Naive thymus-derived CD4-positive, alpha-beta T cell (primary cell): ENCODE measurements at regions not wholly inside any gene's neighbourhood (a gene's known extent, or its start where the extent isn't known, plus 50 kb on each side); places are given as distances from the start of the nearest gene placed in this dataset.

Experiments used
- ATAC-seq: fragments of 150-1000 bp; cut with Tn5 transposase; 2 replicates; pipeline ENCODE4 v1.10.0; 2021; ENCODE audit warnings: mild to moderate bottlenecking, moderate library complexity
- CTCF ChIA-PET: fragments of 350-600 bp; sonication (Branson Sonifier 250); formaldehyde crosslinking; loops from one replicate; lab custom pipeline; 2021; ENCODE audit warnings: antibody characterized with exemption; lab: Charles Lee
- POLR2A ChIA-PET: fragments of 350-600 bp; sonication (Branson Sonifier 250); formaldehyde crosslinking; loops from one replicate; lab custom pipeline; 2021; ENCODE audit warnings: antibody characterized with exemption, inconsistent platforms; lab: Charles Lee
- DNase-seq, 9 donors: peaks; one replicate each; pipeline versions ENCODE4 v3.0.0 to v3.0.0-alpha.2; 2020 to 2022; ENCODE audit warnings: mixed read lengths in 1 of 9
- H3K27ac ChIP-seq: one replicate; pipeline ENCODE4 v1.7.0; 2013; ENCODE audit warnings: mild to moderate bottlenecking, low read depth, low read length, moderate library complexity
- H3K27me3 ChIP-seq, 2 donors: one replicate each; pipeline ENCODE4 v1.7.0; 2013; ENCODE audit warnings: low read length in 2 of 2, mild to moderate bottlenecking in 2 of 2, moderate library complexity in 2 of 2; ENCODE audit not compliant: control insufficient read depth in 2 of 2, insufficient read depth in 2 of 2
- H3K36me3 ChIP-seq, 3 experiments: 1 replicate in 2 of 3; 2 replicates in 1 of 3; pipeline ENCODE4 v1.7.0; 2013; ENCODE audit warnings: low read length in 3 of 3, mild to moderate bottlenecking in 3 of 3, moderate library complexity in 1 of 3; ENCODE audit not compliant: insufficient read depth in 3 of 3, control insufficient read depth in 2 of 3
- H3K4me1 ChIP-seq, 2 donors: one replicate each; pipeline ENCODE4 v1.7.0; 2013; ENCODE audit warnings: low read length in 2 of 2, mild to moderate bottlenecking in 2 of 2, moderate library complexity in 1 of 2; ENCODE audit not compliant: control insufficient read depth in 2 of 2, insufficient read depth in 2 of 2
- H3K4me3 ChIP-seq: 2 replicates; pipeline ENCODE4 v1.7.0; 2013; ENCODE audit warnings: mild to moderate bottlenecking, low read length
- H3K9me3 ChIP-seq, 3 experiments: 1 replicate in 2 of 3; 2 replicates in 1 of 3; pipeline ENCODE4 v1.7.0; 2013; ENCODE audit warnings: low read length in 3 of 3; ENCODE audit not compliant: control insufficient read depth in 2 of 3
- H3K27ac Mint-ChIP-seq, 9 donors: one replicate each; pipeline ENCODE4 v1.8.0; 2020 to 2022; ENCODE audit warnings: mixed read lengths in 9 of 9, mild to moderate bottlenecking in 8 of 9, moderate library complexity in 5 of 9, inconsistent platforms in 2 of 9
- H3K27me3 Mint-ChIP-seq, 5 donors: one replicate each; pipeline ENCODE4 v1.8.0; 2021 to 2022; ENCODE audit warnings: mixed read lengths in 5 of 5, mild to moderate bottlenecking in 1 of 5
- H3K36me3 Mint-ChIP-seq, 5 donors: one replicate each; pipeline ENCODE4 v1.8.0; 2020 to 2022; ENCODE audit warnings: mixed read lengths in 5 of 5, mild to moderate bottlenecking in 3 of 5, inconsistent platforms in 1 of 5
- H3K4me1 Mint-ChIP-seq, 7 donors: one replicate each; pipeline ENCODE4 v1.8.0; 2020 to 2022; ENCODE audit warnings: mixed read lengths in 7 of 7, mild to moderate bottlenecking in 3 of 7, inconsistent platforms in 1 of 7
- H3K4me3 Mint-ChIP-seq, 10 donors: one replicate each; pipeline ENCODE4 v1.8.0; 2020 to 2022; ENCODE audit warnings: mild to moderate bottlenecking in 10 of 10, mixed read lengths in 10 of 10, moderate library complexity in 6 of 10, inconsistent platforms in 2 of 10
- H3K9me3 Mint-ChIP-seq, 11 donors: one replicate each; pipeline ENCODE4 v1.8.0; 2020 to 2022; ENCODE audit warnings: mixed read lengths in 11 of 11, mild to moderate bottlenecking in 4 of 11, inconsistent platforms in 1 of 11, moderate library complexity in 1 of 11
- intact Hi-C, 2 donors: fragments of 100-400 bp; cut with micrococcal nuclease; formaldehyde crosslinking; loops; one replicate each; pipeline ENCODE4 v1.15.1; 2023

DNA sequence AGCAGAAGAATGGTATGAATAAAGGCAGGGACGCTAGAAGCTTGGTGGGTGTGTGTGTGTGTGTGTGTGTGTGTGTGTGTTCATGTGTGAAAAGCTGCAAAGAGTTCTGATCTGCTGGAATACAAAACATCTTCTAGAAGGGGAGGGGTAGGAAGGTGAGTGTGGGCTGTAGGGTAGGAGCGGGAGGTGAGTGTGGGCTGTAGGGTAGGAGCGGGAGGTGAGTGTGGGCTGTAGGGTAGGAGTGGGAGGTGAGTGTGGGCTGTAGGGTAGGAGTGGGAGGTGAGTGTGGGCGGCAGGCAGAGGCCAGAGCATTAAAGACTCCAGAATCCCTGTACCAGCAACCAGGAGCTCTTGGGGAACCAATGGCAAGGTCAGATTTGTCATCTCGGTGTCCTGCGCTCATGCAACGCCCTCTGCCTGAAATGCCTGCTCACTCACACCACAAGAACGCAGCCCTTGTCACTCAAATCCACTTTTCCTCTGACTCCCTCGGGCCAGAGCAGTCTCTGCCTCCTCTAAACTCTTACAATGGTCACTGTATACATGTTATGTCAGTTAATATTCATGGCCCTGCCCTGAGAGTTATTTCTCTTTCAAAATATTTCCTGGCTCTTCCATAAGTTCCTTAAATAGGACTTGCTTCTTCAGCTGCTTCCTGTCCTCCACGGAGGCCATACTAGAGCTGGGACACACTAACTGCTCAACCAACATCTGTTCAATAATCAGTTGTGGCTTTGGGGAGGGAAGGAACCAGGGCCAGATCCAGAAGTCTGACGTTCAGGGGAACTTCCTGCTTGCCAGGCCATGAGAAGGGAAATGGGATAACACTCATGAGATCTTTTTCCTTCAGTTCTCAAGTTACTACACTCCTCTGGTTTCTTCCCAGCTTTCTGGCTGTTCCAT, 53.6 kb upstream of the ZNF644 start:
- POLR2A ChIA-PET, result no interaction called here
- no peak overlapping the region for H3K4me3 Mint-ChIP-seq
- peaks cover 0 to 3% (median 0%) of the 10 kb centered on the region in 11 donors for H3K9me3 Mint-ChIP-seq
- Histone ChIP-seq H3K27ac (no peak overlapping the region), H3K4me1 (no peaks in the 10 kb centered on the region), H3K36me3 (no peaks in the 10 kb centered on the region), H3K27me3 (no peaks in the 10 kb centered on the region), H3K9me3 (no peaks in the 10 kb centered on the region), H3K4me3 (no peak overlapping the region)
- DNase-seq (no peak), ATAC-seq (no peak)
- H3K36me3 Mint-ChIP-seq, result peaks cover 0 to 6% (median 0%) of the 10 kb centered on the region in 5 donors
- H3K27ac Mint-ChIP-seq, result no peak overlapping the region
- intact Hi-C loops, result no loop called here
- peaks cover 0 to 23% (median 4%) of the 10 kb centered on the region in 5 donors for H3K27me3 Mint-ChIP-seq
- CTCF ChIA-PET, result no interaction called here
- peaks cover 0 to 3% (median 0%) of the 10 kb centered on the region in 7 donors for H3K4me1 Mint-ChIP-seq

- Mint-ChIP-seq H3K27me3 (peaks cover 0 to 30% (median 12%) of the 10 kb centered on the region in 5 donors), H3K36me3 (peaks cover 0 to 6% (median 0%) of the 10 kb centered on the region in 5 donors), H3K4me3 (no peak overlapping the region), H3K9me3 (peaks cover 0 to 8% (median 0%) of the 10 kb centered on the region in 11 donors), H3K27ac (no peak overlapping the region), H3K4me1 (peaks cover 0 to 3% (median 0%) of the 10 kb centered on the region in 7 donors)
- ChIA-PET POLR2A (no interaction called here), CTCF (no interaction called here)
- Histone ChIP-seq H3K9me3 (no peaks in the 10 kb centered on the region), H3K27me3 (no peaks in the 10 kb centered on the region), H3K4me1 (no peaks in the 10 kb centered on the region), H3K36me3 (no peaks in the 10 kb centered on the region), H3K27ac (no peak overlapping the region), H3K4me3 (no peak overlapping the region)
- intact Hi-C loops, result no loop called here
- DNase-seq (no peak), ATAC-seq (no peak)
Observed at GRCh38 chr1:91073299-91073698, 51.5 kb upstream of the ZNF644 start.

- H3K4me1 ChIP-seq, result no peaks in the 10 kb centered on the region
- intact Hi-C loops, result no loop called here
- no peak overlapping the region for H3K4me3 ChIP-seq
- no peaks in the 10 kb centered on the region for H3K9me3 ChIP-seq
- ATAC-seq, result no peak
- no peaks in the 10 kb centered on the region for H3K36me3 ChIP-seq
- no peak overlapping the region for H3K27ac ChIP-seq
- ChIA-PET POLR2A (no interaction called here), CTCF (no interaction called here)
- Mint-ChIP-seq H3K36me3 (peaks cover 0 to 6% (median 0%) of the 10 kb centered on the region in 5 donors), H3K4me3 (no peak overlapping the region), H3K27ac (no peak overlapping the region), H3K4me1 (peaks cover 0 to 3% (median 0%) of the 10 kb centered on the region in 7 donors), H3K9me3 (peaks cover 0 to 8% (median 0%) of the 10 kb centered on the region in 11 donors), H3K27me3 (peaks cover 0 to 29% (median 13%) of the 10 kb centered on the region in 5 donors)
- no peak for DNase-seq
- H3K27me3 ChIP-seq, result no peaks in the 10 kb centered on the region
Observed at GRCh38 chr1:91071838-91072237, 50.0 kb upstream of the ZNF644 start.
